Peyer's patch (tissue), 4 donors: ENCODE measurements at regions not wholly inside any gene's neighbourhood (a gene's known extent, or its start where the extent isn't known, plus 50 kb on each side); places are given as distances from the start of the nearest gene placed in this dataset.

Source experiments
- POLR2A ChIP-seq, 2 donors: fragments of 450-650 bp; IDR thresholded peaks; one replicate each; pipeline ENCODE4 v1.5.1; 2017; ENCODE audit warnings: antibody characterized with exemption in 2 of 2, mild to moderate bottlenecking in 2 of 2, moderate library complexity in 2 of 2
- TF ChIP-seq, protein P1 (sequence below), 6 experiments: fragments of 450-650 bp in 4 of 6; fragments of 200-600 bp in 2 of 6; sonication (generic) in 1 of 6; IDR thresholded peaks; one replicate each; pipeline ENCODE4 v1.5.1; 2017 to 2019; ENCODE audit warnings: antibody characterized with exemption in 6 of 6, mild to moderate bottlenecking in 3 of 6, moderate library complexity in 1 of 6

DNA sequence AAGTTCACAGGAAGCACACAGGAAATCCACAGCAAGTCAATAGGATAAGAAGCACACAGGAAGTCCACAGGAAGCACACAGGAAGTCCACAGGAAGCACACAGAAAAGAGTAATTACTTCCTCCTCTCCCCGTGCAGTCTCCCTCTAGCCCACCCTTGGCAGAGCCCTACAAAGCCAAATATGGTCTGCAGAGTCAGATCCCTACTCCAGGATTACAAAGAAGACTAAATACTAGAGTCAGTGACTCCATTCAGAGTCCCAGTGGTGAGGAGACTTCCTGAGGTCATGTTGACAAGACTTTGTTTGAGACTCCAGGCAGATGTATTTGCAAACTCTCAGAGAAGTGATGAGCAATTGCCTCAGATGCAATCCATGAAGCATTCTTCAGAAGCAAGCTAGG lies 398.6 kb upstream of the AUTS2 start:
- TF ChIP-seq, protein P1, sequence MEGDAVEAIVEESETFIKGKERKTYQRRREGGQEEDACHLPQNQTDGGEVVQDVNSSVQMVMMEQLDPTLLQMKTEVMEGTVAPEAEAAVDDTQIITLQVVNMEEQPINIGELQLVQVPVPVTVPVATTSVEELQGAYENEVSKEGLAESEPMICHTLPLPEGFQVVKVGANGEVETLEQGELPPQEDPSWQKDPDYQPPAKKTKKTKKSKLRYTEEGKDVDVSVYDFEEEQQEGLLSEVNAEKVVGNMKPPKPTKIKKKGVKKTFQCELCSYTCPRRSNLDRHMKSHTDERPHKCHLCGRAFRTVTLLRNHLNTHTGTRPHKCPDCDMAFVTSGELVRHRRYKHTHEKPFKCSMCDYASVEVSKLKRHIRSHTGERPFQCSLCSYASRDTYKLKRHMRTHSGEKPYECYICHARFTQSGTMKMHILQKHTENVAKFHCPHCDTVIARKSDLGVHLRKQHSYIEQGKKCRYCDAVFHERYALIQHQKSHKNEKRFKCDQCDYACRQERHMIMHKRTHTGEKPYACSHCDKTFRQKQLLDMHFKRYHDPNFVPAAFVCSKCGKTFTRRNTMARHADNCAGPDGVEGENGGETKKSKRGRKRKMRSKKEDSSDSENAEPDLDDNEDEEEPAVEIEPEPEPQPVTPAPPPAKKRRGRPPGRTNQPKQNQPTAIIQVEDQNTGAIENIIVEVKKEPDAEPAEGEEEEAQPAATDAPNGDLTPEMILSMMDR (IDR thresholded peaks at IDR 0.05) = no peak
- TF ChIP-seq POLR2A (IDR thresholded peaks at IDR 0.05) = no peak
